HG03064 (cell line): ENCODE measurements at regions not wholly inside any gene's neighbourhood (a gene's known extent, or its start where the extent isn't known, plus 50 kb on each side); places are given as distances from the start of the nearest gene placed in this dataset.

Experiments used
- ATAC-seq: cut with Tn5 transposase; IDR thresholded peaks from one replicate; pipeline ENCODE4 v1.9.1; 2021; ENCODE audit warnings: low read depth; ENCODE audit not compliant: unreplicated experiment

DNA sequence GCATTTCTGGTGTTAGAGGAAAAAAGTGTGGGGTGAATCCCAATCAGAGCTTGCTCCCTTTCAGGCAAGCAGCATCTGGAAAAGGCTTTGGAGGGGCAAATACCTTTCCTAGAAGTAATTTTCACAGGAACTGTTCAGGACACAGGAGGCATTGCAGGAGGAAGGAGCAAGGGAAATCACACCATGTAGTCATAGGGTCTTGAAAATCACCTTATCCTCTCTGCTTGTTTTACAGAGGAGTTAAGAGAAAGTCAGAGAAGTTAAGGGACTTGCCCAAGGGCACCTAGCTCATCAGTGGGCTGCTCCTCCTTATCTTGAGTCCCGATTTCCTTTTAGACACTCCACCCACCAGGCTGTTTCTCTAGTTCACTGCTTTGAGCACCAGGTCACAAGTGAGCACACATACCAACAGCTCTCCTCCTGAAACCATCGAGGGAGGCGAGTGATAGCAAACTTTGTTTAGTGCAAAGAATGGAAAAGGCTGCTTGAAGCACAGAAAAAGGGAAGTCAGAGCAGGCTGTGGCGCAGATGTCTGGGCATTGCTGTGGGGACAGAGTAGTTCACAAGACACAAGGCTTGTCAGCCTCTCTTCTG is 89.2 kb upstream of the CXCR4 start:
- ATAC-seq: peak; percentile 55

GRCh38 chr2:136206613-136207012 is 88.7 kb upstream of the CXCR4 start:
- peak; percentile 91 for ATAC-seq

GRCh38 chr2:136205615-136206014 is 87.7 kb upstream of the CXCR4 start:
- no peak for ATAC-seq

DNA sequence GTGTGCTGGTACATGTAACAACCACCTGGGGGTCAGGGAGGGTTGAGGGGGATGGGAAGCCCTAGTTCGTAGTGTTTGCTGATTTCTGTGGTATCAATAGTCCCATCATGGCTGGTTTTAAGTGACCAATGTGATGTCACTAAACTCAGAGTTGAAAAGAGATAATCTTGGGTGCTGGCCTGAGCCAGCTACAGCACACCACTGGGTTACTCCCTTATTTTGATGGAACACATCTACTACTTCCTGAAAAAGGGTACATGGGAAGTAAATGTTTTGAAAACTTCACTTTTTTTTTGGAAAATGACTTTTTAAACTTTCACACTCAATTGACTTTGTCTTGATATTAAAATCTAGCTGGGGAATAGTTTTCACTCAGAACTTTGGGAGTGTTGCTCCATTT is 87.0 kb upstream of the CXCR4 start:
- ATAC-seq: no peak

DNA sequence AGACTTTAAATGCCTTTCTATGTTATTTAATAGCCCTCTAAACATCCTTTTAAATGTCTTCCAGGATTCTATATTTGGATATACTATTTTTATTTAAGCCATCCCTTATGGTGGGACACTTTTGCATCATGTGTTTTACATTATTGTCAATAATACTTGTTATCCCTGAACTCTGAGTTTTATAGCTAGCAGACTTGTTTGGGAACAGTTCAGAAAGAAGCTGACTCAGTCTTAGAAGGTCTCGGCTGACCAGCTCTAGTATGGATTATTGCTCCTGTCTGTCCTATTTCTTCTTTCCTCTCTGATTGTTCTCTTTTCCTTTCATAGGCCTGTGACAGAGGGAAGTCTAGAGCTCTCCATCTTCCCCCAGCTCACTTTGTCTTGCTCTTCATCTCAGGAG is 77.3 kb upstream of the CXCR4 start:
- no peak for ATAC-seq

- ATAC-seq: no peak
These were observed 73.1 kb upstream of the CXCR4 start for GRCh38 chr2:136191041-136191440.

GRCh38 chr2:136189221-136189782 is 71.4 kb upstream of the CXCR4 start:
- no peak for ATAC-seq

- no peak for ATAC-seq
These were observed 70.1 kb upstream of the CXCR4 start for GRCh38 chr2:136188086-136188485.

DNA sequence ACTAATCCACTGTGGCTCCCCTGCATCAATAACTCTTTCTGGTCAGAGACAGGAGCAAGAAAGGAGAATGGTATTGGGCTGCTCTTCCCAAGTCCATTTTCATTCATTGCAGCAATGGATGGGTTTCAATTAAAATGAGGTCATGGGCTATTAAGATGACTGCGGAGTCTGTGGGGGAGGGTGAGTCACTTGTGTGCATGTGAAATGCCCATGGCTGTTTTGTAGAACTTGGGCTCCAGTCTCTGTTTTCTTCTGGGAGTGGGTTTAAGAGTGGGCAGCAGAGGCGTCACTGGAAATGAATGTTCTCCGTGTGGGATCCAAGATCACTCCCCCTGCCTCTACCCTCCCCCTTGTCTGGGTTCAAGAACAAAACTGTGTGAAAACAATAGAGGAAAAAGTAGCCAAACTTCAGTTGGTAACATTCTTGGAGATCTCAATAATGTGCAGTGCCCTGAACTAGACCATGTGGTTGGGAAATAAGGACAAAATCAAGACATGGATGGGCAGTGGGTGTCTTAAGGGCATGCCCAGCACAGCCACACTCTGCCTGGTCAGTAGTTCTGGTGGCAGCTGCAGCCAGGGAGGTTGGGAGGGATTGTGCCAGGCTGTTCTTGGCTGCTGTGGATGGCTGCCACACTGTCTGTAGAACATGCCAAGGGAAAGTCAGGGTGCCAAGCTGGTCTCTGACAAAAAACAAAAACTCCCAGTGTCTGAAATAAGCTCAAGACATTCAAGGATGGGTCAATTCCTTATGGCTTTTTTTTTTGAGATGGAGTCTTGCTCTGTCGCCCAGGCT is 68.2 kb upstream of the CXCR4 start:
- ATAC-seq: no peak

- ATAC-seq: no peak
These were observed 65.1 kb upstream of the CXCR4 start for GRCh38 chr2:136183097-136183496.

- no peak for ATAC-seq
These were observed 64.4 kb upstream of the CXCR4 start for GRCh38 chr2:136182315-136182714.

DNA sequence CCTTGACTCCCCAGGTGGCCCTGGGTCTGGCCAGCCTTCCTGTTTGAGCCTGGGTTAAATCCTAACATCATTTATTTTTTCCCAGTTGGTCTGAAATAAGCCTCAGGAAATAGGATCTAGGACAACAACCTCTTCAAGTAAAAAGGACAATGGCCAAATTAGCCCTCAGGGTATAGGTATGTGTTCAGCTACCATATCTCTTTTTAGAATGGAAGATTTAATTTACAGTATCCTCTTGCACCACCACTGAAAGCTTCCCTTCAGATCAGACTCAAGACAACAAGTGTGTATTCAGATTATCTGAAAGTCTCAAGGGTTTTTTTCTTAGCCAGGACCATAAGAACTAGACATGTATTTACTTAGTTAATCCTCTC is 61.6 kb upstream of the CXCR4 start:
- no peak for ATAC-seq

GRCh38 chr2:136178941-136179601 is 61.1 kb upstream of the CXCR4 start:
- no peak for ATAC-seq

GRCh38 chr2:136175868-136176267 is 57.9 kb upstream of the CXCR4 start:
- ATAC-seq: no peak

- no peak for ATAC-seq
These were observed 57.5 kb upstream of the CXCR4 start for GRCh38 chr2:136175466-136175865.

GRCh38 chr2:136173126-136173525 is 55.2 kb upstream of the CXCR4 start:
- ATAC-seq: no peak

DNA sequence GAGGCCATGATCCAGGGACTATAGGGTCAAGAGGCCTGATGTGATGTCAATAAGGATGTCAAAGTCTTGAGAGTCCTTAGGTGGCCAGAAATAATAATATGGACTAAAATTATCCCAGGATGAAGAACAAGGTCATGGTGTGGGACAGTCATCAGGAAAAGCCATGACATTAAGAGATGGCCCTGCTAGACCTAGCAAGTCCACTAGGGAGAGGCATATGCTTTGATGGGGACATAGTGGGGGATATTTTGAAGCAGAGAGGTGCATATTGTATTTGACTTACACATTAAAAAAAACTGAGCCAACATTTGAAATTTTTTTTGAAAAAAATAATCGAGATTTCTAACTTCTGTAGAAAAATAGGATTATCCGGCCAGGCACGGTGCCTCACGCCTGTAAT is 53.3 kb upstream of the CXCR4 start:
- no peak for ATAC-seq

DNA sequence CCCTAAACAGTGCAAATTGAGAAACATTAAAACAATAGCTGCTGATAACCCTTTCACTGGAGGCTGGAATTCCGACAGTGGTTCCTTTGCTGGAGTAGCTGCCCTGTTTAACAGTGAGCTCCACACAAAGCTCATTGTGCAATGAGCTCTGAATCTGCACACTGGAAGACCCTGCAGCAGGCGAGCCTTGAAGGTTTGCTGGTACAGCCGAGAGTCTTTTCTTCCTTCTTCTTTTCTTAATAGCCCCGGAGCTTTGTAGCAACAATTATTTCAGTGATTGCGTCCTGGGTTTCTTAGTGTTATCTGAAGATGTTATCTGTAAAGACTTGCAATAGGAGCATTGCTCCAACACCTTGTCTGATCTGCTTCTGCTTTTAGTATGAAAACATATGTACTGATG is 50.8 kb upstream of the CXCR4 start:
- ATAC-seq: no peak

- ATAC-seq: no peak
These were observed 49.9 kb upstream of the CXCR4 start for GRCh38 chr2:136167721-136168475.
